Lower leg skin (tissue), 3 donors: ENCODE measurements at regions not wholly inside any gene's neighbourhood (a gene's known extent, or its start where the extent isn't known, plus 50 kb on each side); places are given as distances from the start of the nearest gene placed in this dataset.

Source experiments
- POLR2A ChIP-seq, 2 donors: fragments of 450-650 bp; IDR thresholded peaks; one replicate each; pipeline ENCODE4 v1.6.1; 2016 to 2017; ENCODE audit warnings: antibody characterized with exemption in 2 of 2, mild to moderate bottlenecking in 1 of 2, moderate library complexity in 1 of 2
- TF ChIP-seq, protein P1 (sequence below), 3 donors: fragments of 450-650 bp; IDR thresholded peaks; one replicate each; pipeline ENCODE4 v1.5.1; 2016; ENCODE audit warnings: antibody characterized with exemption in 3 of 3, mild to moderate bottlenecking in 3 of 3, moderate library complexity in 2 of 3

DNA sequence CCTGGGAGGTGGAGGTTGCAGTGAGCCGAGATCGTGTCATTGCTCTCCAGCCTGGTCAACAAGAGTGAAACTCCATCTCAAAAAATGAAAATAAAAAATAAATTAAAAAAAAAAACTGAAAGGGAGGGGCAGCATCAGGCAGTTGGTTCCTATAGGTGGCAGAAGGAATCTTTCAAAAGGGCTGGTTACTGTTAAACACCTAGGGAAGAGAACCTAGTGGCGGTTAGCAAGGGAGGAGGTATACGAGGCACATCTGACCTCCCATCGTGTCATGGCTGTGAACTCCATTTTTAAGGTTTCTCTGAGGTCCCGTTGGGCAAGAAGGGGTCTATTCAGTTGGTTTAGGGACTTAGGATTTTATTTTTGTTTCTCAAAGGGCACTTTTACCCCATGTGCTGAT, 150.1 kb downstream of the SLC7A11 start:
- TF ChIP-seq, protein P1, sequence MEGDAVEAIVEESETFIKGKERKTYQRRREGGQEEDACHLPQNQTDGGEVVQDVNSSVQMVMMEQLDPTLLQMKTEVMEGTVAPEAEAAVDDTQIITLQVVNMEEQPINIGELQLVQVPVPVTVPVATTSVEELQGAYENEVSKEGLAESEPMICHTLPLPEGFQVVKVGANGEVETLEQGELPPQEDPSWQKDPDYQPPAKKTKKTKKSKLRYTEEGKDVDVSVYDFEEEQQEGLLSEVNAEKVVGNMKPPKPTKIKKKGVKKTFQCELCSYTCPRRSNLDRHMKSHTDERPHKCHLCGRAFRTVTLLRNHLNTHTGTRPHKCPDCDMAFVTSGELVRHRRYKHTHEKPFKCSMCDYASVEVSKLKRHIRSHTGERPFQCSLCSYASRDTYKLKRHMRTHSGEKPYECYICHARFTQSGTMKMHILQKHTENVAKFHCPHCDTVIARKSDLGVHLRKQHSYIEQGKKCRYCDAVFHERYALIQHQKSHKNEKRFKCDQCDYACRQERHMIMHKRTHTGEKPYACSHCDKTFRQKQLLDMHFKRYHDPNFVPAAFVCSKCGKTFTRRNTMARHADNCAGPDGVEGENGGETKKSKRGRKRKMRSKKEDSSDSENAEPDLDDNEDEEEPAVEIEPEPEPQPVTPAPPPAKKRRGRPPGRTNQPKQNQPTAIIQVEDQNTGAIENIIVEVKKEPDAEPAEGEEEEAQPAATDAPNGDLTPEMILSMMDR (IDR thresholded peaks at IDR 0.05) = no peak
- TF ChIP-seq POLR2A (IDR thresholded peaks at IDR 0.05) = no peak
